ENCODE measurements at regions not wholly inside any gene's neighbourhood (a gene's known extent, or its start where the extent isn't known, plus 50 kb on each side); places are given as distances from the start of the nearest gene placed in this dataset.

GRCh38 chr9:118058227-118058626 is 354.0 kb downstream of the TLR4 start:
- no peaks in the 10 kb centered on the region for H3K79me2 ChIP-seq (ENCODE audit: control insufficient read depth, insufficient read depth, low read length)
- no peak for DNase-seq (ENCODE audit: low read depth, low spot score)
- dilution Hi-C loops (cut with MboI; ENCODE audit: extremely low pct_ligation_motif_present, low sequenced_read_pairs): no loop called here
- no peak overlapping the region for H3K4me2 ChIP-seq (ENCODE audit: control insufficient read depth, extremely low read depth, insufficient read depth, low read depth, low read length)
- H4K20me1 ChIP-seq (ENCODE audit: control insufficient read depth, extremely low read depth, insufficient read depth, low read length): no peaks in the 10 kb centered on the region
- no peak overlapping the region for H2AFZ ChIP-seq (ENCODE audit: control insufficient read depth, low read length)
- TF ChIP-seq EZH2 (IDR thresholded peaks at IDR 0.05; ENCODE audit: low read length) (no peak), CTCF (optimal IDR thresholded peaks at IDR 0.05 in 1 of 3, IDR thresholded peaks at IDR 0.05 in 1 of 3, conservative IDR thresholded peaks at IDR 0.05 in 1 of 3; ENCODE audit: extremely low read depth in 1 of 3, insufficient read depth in 2 of 3, low read length in 3 of 3) (no peak)
- no peak overlapping the region for H3K4me3 ChIP-seq (ENCODE audit: control insufficient read depth in 2 of 3, extremely low read depth in 1 of 3, insufficient read depth in 2 of 3, low read depth in 1 of 3, low read length in 3 of 3)
- H3K9me1 ChIP-seq (ENCODE audit: control insufficient read depth, extremely low read depth, insufficient read depth, low read length): no peaks in the 10 kb centered on the region
- no peak overlapping the region for H3K9ac ChIP-seq (ENCODE audit: control insufficient read depth, extremely low read depth, insufficient read depth, low read length)
- FAIRE-seq: no peak
- no peaks in the 10 kb centered on the region for H3K9me3 ChIP-seq (ENCODE audit: control insufficient read depth, low read depth, low read length)
- no peaks in the 10 kb centered on the region for H3K36me3 ChIP-seq (ENCODE audit: control insufficient read depth in 2 of 2, extremely low read depth in 1 of 2, insufficient read depth in 2 of 2, low read length in 2 of 2)
- H3K4me1 ChIP-seq (ENCODE audit: control insufficient read depth, extremely low read depth, insufficient read depth, low read length): no peaks in the 10 kb centered on the region
- no peaks in the 10 kb centered on the region for H3K27me3 ChIP-seq (ENCODE audit: control insufficient read depth, extremely low read depth, insufficient read depth, low read length)
- H3K27ac ChIP-seq (ENCODE audit: control insufficient read depth, insufficient read depth, low read length): no peak overlapping the region

- no peaks in the 10 kb centered on the region for H3K79me2 ChIP-seq (ENCODE audit: control insufficient read depth, insufficient read depth, low read length)
- no peaks in the 10 kb centered on the region for H3K4me1 ChIP-seq (ENCODE audit: control insufficient read depth, extremely low read depth, insufficient read depth, low read length)
- FAIRE-seq (no peak), DNase-seq (ENCODE audit: low read depth, low spot score) (no peak)
- H3K4me3 ChIP-seq (ENCODE audit: control insufficient read depth in 2 of 3, extremely low read depth in 1 of 3, insufficient read depth in 2 of 3, low read depth in 1 of 3, low read length in 3 of 3): no peak overlapping the region
- H3K36me3 ChIP-seq (ENCODE audit: control insufficient read depth in 2 of 2, extremely low read depth in 1 of 2, insufficient read depth in 2 of 2, low read length in 2 of 2): no peaks in the 10 kb centered on the region
- no peaks in the 10 kb centered on the region for H3K9me1 ChIP-seq (ENCODE audit: control insufficient read depth, extremely low read depth, insufficient read depth, low read length)
- TF ChIP-seq CTCF (optimal IDR thresholded peaks at IDR 0.05 in 1 of 3, IDR thresholded peaks at IDR 0.05 in 1 of 3, conservative IDR thresholded peaks at IDR 0.05 in 1 of 3; ENCODE audit: extremely low read depth in 1 of 3, insufficient read depth in 2 of 3, low read length in 3 of 3): no peak
- TF ChIP-seq EZH2 (IDR thresholded peaks at IDR 0.05; ENCODE audit: low read length): no peak
- H3K27me3 ChIP-seq (ENCODE audit: control insufficient read depth, extremely low read depth, insufficient read depth, low read length): no peaks in the 10 kb centered on the region
- H3K4me2 ChIP-seq (ENCODE audit: control insufficient read depth, extremely low read depth, insufficient read depth, low read depth, low read length): no peak overlapping the region
- H3K27ac ChIP-seq (ENCODE audit: control insufficient read depth, insufficient read depth, low read length): no peak overlapping the region
- dilution Hi-C loops (cut with MboI; ENCODE audit: extremely low pct_ligation_motif_present, low sequenced_read_pairs): no loop called here
- H3K9me3 ChIP-seq (ENCODE audit: control insufficient read depth, low read depth, low read length): no peaks in the 10 kb centered on the region
- no peaks in the 10 kb centered on the region for H4K20me1 ChIP-seq (ENCODE audit: control insufficient read depth, extremely low read depth, insufficient read depth, low read length)
- H3K9ac ChIP-seq (ENCODE audit: control insufficient read depth, extremely low read depth, insufficient read depth, low read length): no peak overlapping the region
- H2AFZ ChIP-seq (ENCODE audit: control insufficient read depth, low read length): no peak overlapping the region
Observed at GRCh38 chr9:118059484-118060278, 355.5 kb downstream of the TLR4 start.
